IMR-90 (cell line): ENCODE measurements at regions not wholly inside any gene's neighbourhood (a gene's known extent, or its start where the extent isn't known, plus 50 kb on each side); places are given as distances from the start of the nearest gene placed in this dataset.

Experiments used
- BHLHE40 ChIP-seq: fragments of 150-350 bp; IDR thresholded peaks from 2 replicates; pipeline ENCODE4 v1.6.1; 2016; ENCODE audit warnings: mild to moderate bottlenecking, low read depth, low read length
- CTCF ChIP-seq: conservative IDR thresholded peaks from 2 replicates; pipeline ENCODE4 v1.5.1; 2012; ENCODE audit warnings: mild to moderate bottlenecking, low read depth, low read length, improper control_type of control experiment
- MXI1 ChIP-seq: IDR thresholded peaks from 2 replicates; pipeline ENCODE4 v1.6.1; 2012; ENCODE audit warnings: low read depth, mild to moderate bottlenecking, low read length, moderate library complexity, borderline replicate concordance
- POLR2A ChIP-seq: IDR thresholded peaks from 2 replicates; pipeline ENCODE4 v1.6.1; 2012; ENCODE audit warnings: mild to moderate bottlenecking, low read depth, low read length
- RAD21 ChIP-seq: IDR thresholded peaks from 2 replicates; pipeline ENCODE4 v1.6.1; 2012; ENCODE audit warnings: low read length, improper control_type of control experiment
- USF2 ChIP-seq: fragments of 150-350 bp; IDR thresholded peaks from 2 replicates; pipeline ENCODE4 v1.6.1; 2017; ENCODE audit warnings: mild to moderate bottlenecking, antibody characterized with exemption, low read length, low read depth

DNA sequence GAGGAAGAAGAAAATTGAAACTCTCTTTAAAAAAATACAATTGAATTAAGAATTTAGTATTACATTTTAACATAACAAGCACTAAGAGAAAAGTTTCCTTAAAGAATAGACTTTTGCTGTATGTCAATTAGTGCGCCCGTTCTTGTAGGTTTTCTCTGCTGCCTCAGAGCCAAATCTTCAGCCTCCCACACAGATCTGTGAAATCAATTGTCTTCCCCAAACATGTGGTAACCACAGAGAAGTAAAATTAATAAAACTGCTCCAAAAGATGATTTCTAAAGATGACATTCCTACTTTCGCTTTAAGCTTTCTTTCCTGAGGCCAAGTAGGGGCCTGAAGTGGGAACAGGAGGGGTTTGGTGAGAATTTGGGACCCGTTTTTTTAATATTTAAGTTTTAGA is 113.2 kb upstream of the ADO start:
- no peak for TF ChIP-seq CTCF
- TF ChIP-seq POLR2A = no peak
- TF ChIP-seq USF2 = no peak
- no peak for TF ChIP-seq RAD21
- TF ChIP-seq BHLHE40 = no peak
- TF ChIP-seq MXI1 = no peak
